ENCODE measurements at regions not wholly inside any gene's neighbourhood (a gene's known extent, or its start where the extent isn't known, plus 50 kb on each side); places are given as distances from the start of the nearest gene placed in this dataset.
"Not testable (repeated sequence)": the region's sequence is repeated elsewhere in the genome, so short reads cannot be mapped to it uniquely, and the experiment has no call there.

DNA sequence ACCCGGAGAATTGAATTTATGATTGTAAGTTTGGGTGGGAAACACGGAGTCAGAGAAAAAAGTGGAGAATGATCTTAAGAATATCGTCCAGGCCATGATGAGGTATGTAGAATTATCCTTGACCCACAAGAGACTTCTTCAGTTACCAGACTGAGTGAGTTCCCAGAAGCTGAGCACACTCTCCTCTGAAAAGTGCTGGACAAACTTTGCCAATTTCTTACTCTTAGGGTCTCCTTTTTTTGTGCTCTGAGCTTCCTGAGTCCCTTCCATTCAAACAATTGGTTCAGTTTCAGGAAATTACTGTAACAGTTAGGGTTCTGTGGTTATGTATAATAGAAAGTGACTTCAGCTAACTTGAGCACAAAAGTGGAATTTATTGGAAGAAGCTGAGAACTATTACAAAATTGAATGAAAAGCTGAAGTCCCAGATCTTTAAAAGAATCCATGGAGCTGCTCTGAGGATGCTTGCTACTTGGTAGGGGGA, 50.6 kb upstream of the EHBP1 start:
- no peak for DNase-seq

DNA sequence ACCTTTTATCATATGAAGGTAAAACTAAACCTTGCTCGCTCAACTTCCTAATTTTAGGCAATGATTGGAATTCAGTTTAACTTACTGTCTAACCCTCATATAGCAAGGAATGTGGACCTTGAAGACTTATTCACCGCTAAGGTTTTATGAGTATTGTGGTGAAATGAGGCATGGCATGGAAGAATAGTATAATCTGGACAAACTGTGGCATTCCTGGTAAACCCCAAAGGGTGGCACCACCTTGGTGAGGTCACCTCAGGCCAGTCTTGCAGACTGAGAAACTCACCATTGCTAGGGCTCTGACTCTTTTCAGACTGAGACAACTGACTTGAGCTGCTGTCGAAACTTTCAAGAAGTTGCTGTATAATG, 51.1 kb upstream of the EHBP1 start:
- DNase-seq, result no peak

- no peak for DNase-seq
These were observed 51.7 kb upstream of the EHBP1 start for GRCh38 chr2:62653582-62654422.

GRCh38 chr2:62649087-62649486, 56.4 kb upstream of the EHBP1 start:
- not testable (repeated sequence) for DNase-seq

DNA sequence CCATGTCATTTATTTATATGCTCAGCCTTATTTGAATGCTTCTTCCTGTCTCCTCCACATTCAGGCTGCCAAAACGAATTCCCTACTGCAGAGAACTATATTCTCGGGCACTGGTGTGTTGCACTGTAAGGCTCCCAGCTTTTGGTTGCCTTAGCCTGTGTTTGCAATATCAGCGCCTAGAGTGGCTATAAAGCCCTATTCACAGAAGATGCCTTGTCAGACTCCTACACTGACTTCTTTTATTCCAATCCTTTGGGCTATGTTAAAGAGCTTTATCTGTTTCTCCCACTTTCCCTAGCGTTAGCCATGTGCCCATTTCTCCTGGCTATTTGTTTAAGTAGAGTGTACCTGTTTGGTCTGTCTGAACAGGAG, 62.4 kb upstream of the EHBP1 start:
- no peak for DNase-seq

DNA sequence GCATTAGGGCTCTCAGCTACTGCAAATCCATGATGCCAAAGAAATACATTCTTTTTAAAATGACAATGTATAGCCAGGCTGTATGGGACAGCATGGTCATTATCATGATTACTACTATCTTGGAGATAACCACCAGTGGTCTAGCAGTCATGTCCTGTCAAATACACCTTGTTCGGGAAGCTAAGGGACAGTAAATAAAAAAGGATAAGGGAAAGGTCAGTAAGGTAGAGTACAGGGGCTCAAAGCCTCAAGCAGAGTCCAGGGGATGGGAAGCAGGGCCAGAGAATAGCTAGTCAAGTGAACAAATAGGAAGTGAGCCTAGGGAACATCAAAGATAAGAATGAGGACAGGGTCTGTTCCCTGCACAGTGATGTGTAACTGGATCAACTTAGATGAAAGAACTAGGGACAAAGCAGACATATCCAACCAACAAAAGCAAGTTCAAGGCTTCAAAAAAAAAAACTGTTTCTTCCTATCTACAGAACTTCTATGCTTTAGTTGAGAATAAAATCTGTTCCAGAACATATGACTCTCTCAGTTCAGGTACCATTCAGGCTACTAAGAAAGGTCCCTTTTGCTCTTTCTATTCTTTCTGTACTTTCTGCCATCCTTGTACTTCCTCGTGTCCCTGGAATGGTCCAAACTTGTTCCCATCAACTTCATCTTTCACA, 62.9 kb upstream of the EHBP1 start:
- DNase-seq, result no peak

DNA sequence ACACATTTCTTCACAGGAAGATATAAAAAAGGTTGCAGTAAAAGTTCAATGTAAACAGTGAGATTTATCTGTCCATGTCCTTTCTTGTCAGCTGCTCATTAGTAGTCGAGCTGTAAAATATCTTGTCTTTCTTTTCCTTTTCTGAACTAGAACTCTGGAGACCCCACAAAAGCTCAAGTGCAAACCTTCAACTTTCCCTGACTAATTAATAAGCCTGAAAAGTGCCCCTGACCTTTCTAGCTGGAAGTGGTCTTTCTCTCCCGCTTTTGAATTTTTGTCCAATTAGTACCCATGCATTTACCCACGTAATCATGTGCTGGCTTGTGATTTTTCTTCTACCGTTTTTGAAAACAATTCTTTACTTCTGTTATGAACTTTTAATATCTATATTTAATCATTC, 63.6 kb upstream of the EHBP1 start:
- no peak for DNase-seq

- DNase-seq, result no peak
These were observed 64.1 kb upstream of the EHBP1 start for GRCh38 chr2:62641410-62641843.

GRCh38 chr2:62631160-62632085, 74.1 kb upstream of the EHBP1 start:
- DNase-seq, result peak; percentile 66

- not testable (repeated sequence) for DNase-seq
These were observed 75.3 kb upstream of the EHBP1 start for GRCh38 chr2:62630206-62630605.

DNA sequence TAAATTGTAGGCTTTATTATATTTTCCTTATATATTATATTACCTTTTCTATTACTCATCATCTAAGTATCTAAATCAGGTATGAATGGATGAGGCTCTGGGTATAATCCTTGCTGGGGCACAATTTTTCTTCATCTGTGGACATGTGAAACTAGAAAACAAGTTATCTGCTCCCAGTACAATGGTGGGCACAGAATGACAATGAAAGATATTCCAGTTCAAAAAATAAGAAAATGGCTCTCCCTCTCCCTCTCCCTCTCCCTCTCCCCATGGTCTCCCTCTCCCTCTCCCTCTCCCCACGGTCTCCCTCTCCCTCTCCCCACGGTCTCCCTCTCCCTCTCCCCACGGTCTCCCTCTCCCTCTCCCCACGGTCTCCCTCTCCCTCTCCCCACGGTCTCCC, 76.2 kb upstream of the EHBP1 start:
- DNase-seq, result not testable (repeated sequence)

- DNase-seq, result peak; percentile 60
These were observed 77.8 kb upstream of the EHBP1 start for GRCh38 chr2:62627667-62628066.

DNA sequence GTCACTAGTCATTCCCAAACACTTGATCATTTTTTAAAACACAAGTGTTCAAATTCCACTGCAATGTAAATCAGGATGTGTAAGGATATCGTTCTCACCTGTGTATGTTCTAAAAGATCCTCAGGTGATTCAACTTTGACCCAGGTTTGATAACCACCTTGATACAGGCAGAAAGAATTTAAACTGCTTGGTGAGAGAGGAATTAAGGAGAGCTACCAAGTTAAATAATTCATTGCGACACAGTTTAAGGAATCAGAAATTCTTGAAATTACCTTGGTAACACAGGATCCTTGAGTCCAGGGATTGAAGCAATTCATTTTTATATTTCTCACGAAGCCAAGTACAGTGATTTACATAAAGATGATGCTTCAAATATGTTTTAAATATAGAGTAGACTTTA, 80.7 kb upstream of the EHBP1 start:
- DNase-seq, result no peak

DNA sequence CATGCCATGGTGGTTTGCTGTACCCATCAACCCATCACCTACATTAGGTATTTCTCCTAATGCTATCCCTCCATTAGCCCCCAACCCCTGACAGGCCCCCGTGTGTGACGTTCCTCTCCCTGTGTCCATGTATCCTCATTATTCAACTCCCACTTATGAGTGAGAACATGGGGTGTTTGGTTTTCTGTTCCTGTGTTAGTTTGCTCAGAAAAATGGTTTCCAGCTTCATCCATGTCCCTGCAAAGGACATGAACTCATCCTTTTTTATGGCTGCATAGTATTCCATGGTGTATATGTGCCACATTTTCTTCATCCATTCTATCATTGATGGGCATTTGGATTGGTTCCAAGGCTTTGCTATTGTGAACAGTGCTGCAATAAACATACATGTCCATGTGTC, 89.0 kb upstream of the EHBP1 start:
- not testable (repeated sequence) for DNase-seq

- no peak for DNase-seq
These were observed 93.7 kb upstream of the EHBP1 start for GRCh38 chr2:62611854-62612253.

GRCh38 chr2:62605471-62605870, 99.5 kb upstream of the TMEM17 start:
- DNase-seq, result not testable (repeated sequence)

DNA sequence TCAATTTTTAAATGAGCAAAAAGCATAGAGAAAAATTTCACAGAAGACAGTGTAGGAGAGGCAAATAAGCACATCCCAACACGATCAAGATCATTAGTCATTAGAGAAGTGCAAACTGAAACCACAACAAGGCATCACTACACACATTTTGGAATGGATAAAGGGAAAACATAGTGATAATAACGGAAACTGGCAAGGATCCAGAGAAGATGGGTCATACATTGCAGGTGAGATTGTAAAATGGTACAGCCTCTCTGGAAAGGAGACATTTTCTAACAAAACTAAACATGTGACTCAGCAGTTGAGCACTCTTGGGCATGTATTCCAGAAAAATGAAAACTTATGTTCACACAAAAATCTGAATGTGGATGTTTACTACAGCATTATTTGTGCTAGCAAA, 98.3 kb upstream of the TMEM17 start:
- DNase-seq, result no peak

- DNase-seq, result no peak
These were observed 97.2 kb upstream of the TMEM17 start for GRCh38 chr2:62603154-62603712.

DNA sequence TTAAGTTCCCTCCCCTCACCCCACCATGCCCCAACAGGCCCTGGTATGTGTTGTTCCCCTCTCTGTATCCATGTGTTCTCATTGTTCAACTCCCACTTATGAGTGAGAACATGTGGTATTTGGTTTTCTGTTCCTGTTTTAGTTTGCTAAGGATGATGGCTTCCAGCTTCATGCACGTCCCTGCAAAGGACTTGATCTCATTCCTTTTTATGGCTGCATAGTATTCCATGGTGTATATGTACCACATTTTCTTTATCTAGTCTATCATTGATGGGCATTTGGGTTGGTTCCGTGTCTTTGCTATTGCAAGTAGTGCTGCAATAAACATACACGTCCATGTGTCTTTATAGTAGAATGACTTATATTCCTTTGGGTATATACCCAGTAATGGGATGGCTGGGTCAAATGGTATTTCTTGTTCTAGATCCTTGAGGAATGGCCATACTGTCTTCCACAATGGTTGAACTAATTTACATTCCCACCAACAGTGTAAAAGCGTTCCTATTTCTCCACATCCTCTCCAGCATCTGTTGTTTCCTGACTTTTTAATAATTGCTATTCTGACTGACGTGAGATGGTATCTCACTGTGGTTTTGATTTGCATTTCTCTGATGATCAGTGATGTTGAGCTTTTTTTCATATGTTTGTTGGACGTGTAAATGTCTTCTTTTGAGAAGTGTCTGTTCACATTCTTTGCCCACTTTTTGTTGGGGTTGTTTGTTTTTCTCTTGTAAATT, 93.8 kb upstream of the TMEM17 start:
- DNase-seq, result not testable (repeated sequence)

GRCh38 chr2:62597323-62597722, 91.3 kb upstream of the TMEM17 start:
- DNase-seq, result no peak

DNA sequence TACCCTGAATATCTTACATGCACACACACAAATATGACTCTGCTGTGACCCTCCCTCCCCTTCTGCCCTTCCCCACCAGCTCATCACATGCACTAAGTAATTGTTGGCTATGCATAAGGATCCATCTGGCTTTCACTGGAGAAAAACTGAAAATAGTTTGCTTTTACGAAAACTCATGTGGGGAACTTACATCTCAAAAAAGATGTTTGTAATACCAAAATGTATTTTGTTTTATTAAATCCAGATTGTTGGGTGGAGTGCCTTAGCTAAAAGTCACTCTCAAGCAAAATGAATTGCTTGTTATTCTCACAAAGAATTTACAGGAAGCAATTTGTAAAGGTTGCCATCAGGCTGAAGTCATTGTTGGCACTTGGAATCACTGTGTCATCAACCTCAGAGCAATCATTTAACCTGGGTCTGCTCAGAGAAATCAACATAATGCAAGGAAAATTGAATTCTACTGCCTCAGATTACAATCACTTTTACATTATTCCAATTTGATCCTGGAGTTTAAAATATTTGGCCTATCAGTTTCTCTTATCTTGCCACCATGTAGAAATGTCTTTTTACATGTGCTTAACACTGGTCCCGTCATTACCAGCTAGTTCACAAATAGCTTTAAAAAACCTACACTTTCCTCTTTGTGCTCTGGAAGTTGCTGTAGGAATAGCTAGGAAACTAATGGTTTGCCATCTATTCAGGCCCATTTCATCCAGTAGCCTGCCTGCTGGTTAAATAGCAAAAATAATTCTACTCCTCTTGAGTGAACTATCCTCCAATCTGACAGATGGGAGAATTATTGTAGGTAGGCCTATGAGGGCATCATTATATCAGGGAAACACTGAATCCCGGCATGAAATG, 90.3 kb upstream of the TMEM17 start:
- DNase-seq, result no peak
